ENCODE measurements at regions not wholly inside any gene's neighbourhood (a gene's known extent, or its start where the extent isn't known, plus 50 kb on each side); places are given as distances from the start of the nearest gene placed in this dataset.
A peak's percentile ranks its signal among the peaks of the same experiment; 100 is the strongest.
"Not testable (repeated sequence)": the region's sequence is repeated elsewhere in the genome, so short reads cannot be mapped to it uniquely, and the experiment has no call there.

GRCh38 chr9:31347082-31347617, 1037.3 kb upstream of the ACO1 start:
- peak in 1 of 58 donors; percentile 12 for DNase-seq

- no peak for DNase-seq
Measured at GRCh38 chr9:31355159-31355882, 1029.1 kb upstream of the ACO1 start.

GRCh38 chr9:31355965-31356364, 1028.5 kb upstream of the ACO1 start:
- no peak for DNase-seq

- no peak for DNase-seq
Measured at GRCh38 chr9:31359071-31359470, 1025.4 kb upstream of the ACO1 start.

GRCh38 chr9:31364171-31364570, 1020.3 kb upstream of the ACO1 start:
- no peak for DNase-seq

GRCh38 chr9:31372799-31373587, 1011.5 kb upstream of the ACO1 start:
- no peak for DNase-seq

GRCh38 chr9:31377358-31377757, 1007.1 kb upstream of the ACO1 start:
- no peak for DNase-seq

GRCh38 chr9:31388660-31389059, 995.8 kb upstream of the ACO1 start:
- DNase-seq = no peak

- no peak for DNase-seq
Measured at GRCh38 chr9:31389075-31389474, 995.4 kb upstream of the ACO1 start.

- peak in 2 of 58 donors; percentile 0 to 3 for DNase-seq
Measured at GRCh38 chr9:31390403-31391025, 993.9 kb upstream of the ACO1 start.

- DNase-seq = no peak
Measured at GRCh38 chr9:31393240-31393639, 991.2 kb upstream of the ACO1 start.

- DNase-seq = no peak
Measured at GRCh38 chr9:31394015-31394473, 990.4 kb upstream of the ACO1 start.

- no peak for DNase-seq
Measured at GRCh38 chr9:31412081-31412480, 972.4 kb upstream of the ACO1 start.

GRCh38 chr9:31415164-31415563, 969.3 kb upstream of the ACO1 start:
- no peak for DNase-seq

GRCh38 chr9:31418419-31418818, 966.0 kb upstream of the ACO1 start:
- no peak for DNase-seq

- DNase-seq = not testable (repeated sequence)
Measured at GRCh38 chr9:31443630-31444457, 940.6 kb upstream of the ACO1 start.

- no peak for DNase-seq
Measured at GRCh38 chr9:31445357-31445756, 939.1 kb upstream of the ACO1 start.

GRCh38 chr9:31445960-31446359, 938.5 kb upstream of the ACO1 start:
- DNase-seq = peak in 1 of 58 donors; percentile 0

- no peak for DNase-seq
Measured at GRCh38 chr9:31467075-31467474, 917.4 kb upstream of the ACO1 start.

- DNase-seq = no peak
Measured at GRCh38 chr9:31470051-31470450, 914.4 kb upstream of the ACO1 start.

- DNase-seq = no peak
Measured at GRCh38 chr9:31471010-31471409, 913.4 kb upstream of the ACO1 start.
